AML-193 (cell line): ENCODE measurements at regions not wholly inside any gene's neighbourhood (a gene's known extent, or its start where the extent isn't known, plus 50 kb on each side); places are given as distances from the start of the nearest gene placed in this dataset.
"Not testable (repeated sequence)": the region's sequence is repeated elsewhere in the genome, so short reads cannot be mapped to it uniquely, and the experiment has no call there.

Experiments
- DNase-seq, 2 experiments: peaks; one replicate each; lab custom pipeline; 2025; lab: John Stamatoyannopoulos, UW

GRCh38 chr12:9336375-9337011, 128.3 kb upstream of the PZP start:
- DNase-seq, result not testable (repeated sequence)

- no peak for DNase-seq
Observed at GRCh38 chr12:9335867-9336266, 127.7 kb upstream of the PZP start.

DNA sequence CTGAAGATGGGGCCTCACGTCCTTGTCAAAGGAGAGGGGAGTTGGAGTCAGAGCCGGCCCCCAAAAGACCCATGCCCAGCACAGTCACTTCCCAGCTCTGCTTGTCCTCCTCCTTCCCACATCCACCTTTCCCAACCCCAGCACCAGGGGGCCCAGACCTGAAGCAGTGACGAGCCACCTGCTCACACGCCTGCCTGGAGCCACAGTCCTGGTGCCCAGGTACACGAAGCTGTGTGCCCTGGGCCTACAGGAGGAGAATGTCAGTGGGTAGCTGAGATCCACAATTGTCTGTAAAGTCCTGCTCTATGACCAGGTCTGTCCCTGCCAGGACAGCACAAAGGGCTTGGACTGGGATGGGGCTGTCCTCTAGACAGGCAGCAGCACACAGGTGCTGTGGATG, 126.8 kb upstream of the PZP start:
- DNase-seq, result no peak

DNA sequence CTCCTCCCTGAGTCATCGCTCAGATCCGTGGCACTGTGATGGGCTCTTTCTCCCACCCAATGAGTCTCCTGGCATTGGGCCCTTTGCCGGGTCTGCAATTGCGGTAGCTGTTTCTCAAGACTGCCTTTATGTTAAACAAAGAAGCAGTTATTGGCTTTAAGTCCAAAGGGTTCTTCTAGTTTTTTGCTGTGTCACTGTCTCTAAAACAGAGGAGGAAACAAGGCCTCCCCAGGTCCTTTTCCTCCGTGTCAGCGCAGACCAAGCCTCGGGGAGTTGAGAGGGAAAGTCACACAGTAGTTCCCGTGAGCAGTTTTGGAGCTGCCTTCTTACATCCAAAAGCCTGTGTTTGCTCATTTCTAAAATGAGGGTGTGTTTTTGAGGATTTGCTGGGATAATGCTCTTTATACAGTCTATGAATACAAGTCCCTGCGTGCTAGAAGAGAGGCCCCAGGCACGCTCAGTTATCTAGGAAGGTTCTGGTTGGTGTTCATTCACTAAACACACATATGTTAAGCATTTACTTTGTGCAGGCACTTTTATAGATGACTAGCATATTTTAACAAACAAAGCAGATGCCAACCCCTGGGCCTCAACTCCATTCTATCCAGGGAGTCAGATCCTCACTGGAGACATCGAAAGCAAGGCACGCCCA, 126.0 kb upstream of the PZP start:
- DNase-seq, result peak; percentile 4 to 7

DNA sequence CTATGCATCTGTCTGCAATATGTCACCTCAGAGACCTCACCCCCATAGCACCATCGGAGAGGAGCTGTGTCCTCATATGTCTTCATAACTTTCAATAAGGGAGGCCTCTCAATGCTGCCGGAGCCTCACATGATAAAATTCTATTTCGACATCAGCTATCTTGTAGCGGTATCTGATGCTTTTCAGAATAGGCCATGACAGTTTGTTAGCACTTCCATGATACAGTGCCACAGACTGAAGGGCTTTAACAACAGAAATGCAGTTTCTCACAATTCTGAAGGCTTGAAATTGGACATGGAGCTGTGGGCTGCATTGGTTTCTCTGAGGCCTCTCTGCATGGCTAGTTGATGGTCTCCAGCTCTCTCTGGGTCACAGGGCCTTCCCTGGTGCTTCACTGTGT, 125.0 kb upstream of the PZP start:
- no peak for DNase-seq

DNA sequence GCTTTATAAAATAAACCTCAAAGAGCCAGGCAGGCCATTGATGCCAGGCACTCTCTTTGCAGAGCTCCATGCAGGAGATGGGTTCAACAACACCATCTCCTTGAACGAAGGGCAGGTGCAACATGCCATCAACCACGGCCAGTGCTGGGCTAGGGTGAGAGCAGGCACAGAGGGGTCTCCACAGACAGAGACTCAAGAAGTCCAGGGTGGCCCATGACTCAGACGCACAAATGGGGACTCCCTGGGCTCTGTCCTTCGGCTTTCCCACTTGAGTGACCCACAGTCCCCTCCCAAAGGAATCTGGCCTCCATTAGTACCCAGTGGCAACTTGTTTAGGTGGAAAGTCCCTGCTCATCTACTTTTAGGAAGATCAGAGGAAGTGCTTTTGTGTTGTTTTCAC, 124.4 kb upstream of the PZP start:
- DNase-seq, result no peak

GRCh38 chr12:9331218-9331626, 123.0 kb upstream of the PZP start:
- DNase-seq, result peak; percentile 30 to 54

DNA sequence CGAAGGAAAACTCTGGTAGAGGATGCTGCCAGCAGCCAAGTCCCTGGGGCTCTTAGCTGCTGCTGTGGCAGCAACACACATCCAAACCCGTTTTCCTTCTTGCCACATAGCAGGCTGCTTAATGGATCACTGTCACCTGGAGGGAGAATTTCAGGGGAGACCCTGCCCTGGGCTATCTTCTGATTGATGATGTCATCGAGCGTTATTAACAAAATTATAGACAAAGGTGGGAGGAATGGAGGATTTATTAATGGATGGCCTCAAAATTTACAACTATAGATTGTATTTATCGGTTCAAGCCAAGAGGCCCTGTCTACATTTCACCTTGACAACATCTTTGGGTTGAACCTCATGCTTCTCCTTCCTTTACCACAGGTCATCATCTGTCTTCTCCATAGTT, 120.8 kb upstream of the PZP start:
- DNase-seq, result no peak

- DNase-seq, result no peak
Observed at GRCh38 chr12:9328065-9328464, 119.9 kb upstream of the PZP start.

DNA sequence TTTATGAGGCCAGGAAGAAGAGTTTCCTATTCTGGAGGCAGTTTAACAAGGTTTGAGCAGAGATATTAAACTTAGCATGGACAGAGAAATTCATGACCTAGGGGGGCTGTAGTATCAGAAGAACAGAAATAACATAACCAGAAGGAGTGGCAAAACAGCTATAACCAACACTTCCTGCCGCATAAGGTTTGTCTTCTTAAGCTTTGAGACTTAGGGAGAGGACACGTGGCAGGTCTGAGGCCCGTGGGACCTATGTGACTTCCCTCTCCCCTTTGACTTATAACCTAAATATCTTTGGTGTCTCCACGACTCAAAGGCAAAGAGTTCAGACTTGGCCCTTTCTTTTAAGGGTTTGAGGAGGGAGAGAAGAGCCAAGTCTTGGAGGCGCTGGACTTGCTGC, 119.1 kb upstream of the PZP start:
- no peak for DNase-seq

- not testable (repeated sequence) for DNase-seq
Observed at GRCh38 chr12:9326849-9327248, 118.7 kb upstream of the PZP start.

- no peak for DNase-seq
Observed at GRCh38 chr12:9326085-9326484, 117.9 kb upstream of the PZP start.

- no peak for DNase-seq
Observed at GRCh38 chr12:9325471-9325870, 117.3 kb upstream of the PZP start.

- no peak for DNase-seq
Observed at GRCh38 chr12:9324782-9325181, 116.6 kb upstream of the PZP start.

- no peak for DNase-seq
Observed at GRCh38 chr12:9323144-9323681, 115.0 kb upstream of the PZP start.

DNA sequence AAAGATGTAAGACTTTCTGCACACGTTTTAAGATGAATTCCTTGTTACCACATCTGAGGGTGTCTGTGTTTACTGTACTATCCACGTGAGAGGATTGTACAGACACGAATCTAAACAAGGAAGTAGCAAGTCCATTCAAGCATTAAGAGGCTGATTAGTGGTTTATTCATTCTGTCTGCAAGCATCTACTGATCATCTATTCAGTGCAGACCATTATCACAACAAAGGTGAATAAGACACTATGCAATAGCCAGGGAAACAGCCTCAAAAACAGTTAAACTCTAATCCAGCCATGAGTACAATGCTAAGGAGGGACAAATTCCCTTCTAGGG, 111.6 kb upstream of the PZP start:
- no peak for DNase-seq

- DNase-seq, result no peak
Observed at GRCh38 chr12:9319044-9319841, 111.0 kb upstream of the PZP start.

GRCh38 chr12:9313479-9313878, 105.3 kb upstream of the PZP start:
- DNase-seq, result not testable (repeated sequence)

- DNase-seq, result not testable (repeated sequence)
Observed at GRCh38 chr12:9312406-9313392, 104.5 kb upstream of the PZP start.

DNA sequence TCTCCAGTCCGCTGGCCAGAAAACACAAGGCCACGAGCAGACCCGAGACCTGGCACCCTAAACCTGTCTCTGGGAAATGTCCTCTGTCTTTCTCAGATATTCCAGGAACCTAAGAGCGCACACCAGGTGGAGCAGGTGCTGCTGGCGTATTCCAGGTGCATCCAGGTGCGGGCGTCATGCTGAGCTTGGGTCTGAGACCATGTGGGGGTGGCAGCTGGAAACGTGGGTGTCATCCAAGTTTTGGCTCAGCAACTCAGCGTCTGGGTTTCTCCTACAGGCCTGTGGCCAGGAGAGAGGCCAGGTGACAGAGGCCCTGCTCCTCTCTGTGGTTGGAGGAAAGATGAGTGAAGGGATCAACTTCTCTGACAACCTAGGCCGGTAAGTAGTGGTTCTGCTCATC, 103.3 kb upstream of the PZP start:
- not testable (repeated sequence) for DNase-seq

GRCh38 chr12:9310645-9311044, 102.5 kb upstream of the PZP start:
- DNase-seq, result not testable (repeated sequence)

DNA sequence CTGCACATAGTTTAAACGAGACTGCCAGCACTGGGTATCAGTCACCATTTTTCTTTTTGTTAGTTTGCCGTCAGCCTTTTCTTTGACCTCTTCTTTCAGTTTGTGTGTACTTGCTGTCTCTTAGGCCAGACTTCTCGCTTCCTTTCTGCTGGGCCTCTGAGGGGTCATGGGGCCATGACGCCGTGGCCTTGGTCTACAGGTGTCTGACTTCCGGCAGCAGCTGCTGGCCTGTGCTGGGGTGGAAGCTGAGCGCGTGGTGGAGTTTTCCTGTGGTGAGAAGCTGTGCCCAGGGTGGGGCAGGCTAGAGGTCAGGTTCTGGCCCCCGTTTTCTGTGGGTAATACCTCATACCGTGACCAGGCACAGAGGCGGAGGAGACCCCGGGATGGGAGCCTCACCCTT, 101.6 kb upstream of the PZP start:
- not testable (repeated sequence) for DNase-seq
